T-cell (primary cell): ENCODE measurements at regions not wholly inside any gene's neighbourhood (a gene's known extent, or its start where the extent isn't known, plus 50 kb on each side); places are given as distances from the start of the nearest gene placed in this dataset.

Source experiments
- ATAC-seq, 4 experiments: fragments of 200-7000 bp in 3 of 4; fragments of 150-1000 bp in 1 of 4; cut with Tn5 transposase; replicated peaks in 1 of 4; 1 replicate in 3 of 4; 2 replicates in 1 of 4; pipeline ENCODE4 v1.10.0; 2021; ENCODE audit warnings: moderate library complexity in 3 of 4, mild to moderate bottlenecking in 2 of 4, moderate number of reproducible peaks in 1 of 4
- CTCF ChIA-PET, 2 donors: fragments of 300-600 bp; sonication (Branson Sonifier 250); formaldehyde crosslinking; loops; one replicate each; lab custom pipeline; 2022; ENCODE audit warnings: antibody characterized with exemption in 2 of 2; lab: Charles Lee
- POLR2A ChIA-PET, 2 donors: fragments of 300-600 bp; sonication (Branson Sonifier 250); formaldehyde crosslinking; loops; one replicate each; lab custom pipeline; 2022; ENCODE audit warnings: antibody characterized with exemption in 2 of 2; lab: Charles Lee
- DNase-seq, 35 experiments: peaks; one replicate each; pipeline versions ENCODE4 v3.0.0 to v3.0.0-alpha.2; 2013 to 2023
- H3K27ac ChIP-seq: one replicate; pipeline ENCODE4 v1.5.1; 2013; ENCODE audit warnings: low read length
- H3K27me3 ChIP-seq, 2 experiments: replicated peaks in 1 of 2; 1 replicate in 1 of 2; 2 replicates in 1 of 2; pipeline versions ENCODE4 v1.6.1 to v1.7.0; 2013; ENCODE audit warnings: low read length in 1 of 2, mixed read lengths in 1 of 2; ENCODE audit not compliant: control insufficient read depth in 2 of 2, insufficient read depth in 2 of 2; ENCODE audit errors: extremely low read depth in 1 of 2
- H3K36me3 ChIP-seq, 2 donors: 1 replicate in 1 of 2; 2 replicates in 1 of 2; pipeline versions ENCODE4 v1.6.1 to v1.7.0; 2013; ENCODE audit warnings: low read length in 1 of 2; ENCODE audit not compliant: control insufficient read depth in 2 of 2, insufficient read depth in 1 of 2; ENCODE audit errors: extremely low read depth in 1 of 2
- H3K4me1 ChIP-seq, 2 experiments: 1 replicate in 1 of 2; 2 replicates in 1 of 2; pipeline versions ENCODE4 v1.6.1 to v1.7.0; 2013; ENCODE audit warnings: low read length in 2 of 2, mixed read lengths in 1 of 2; ENCODE audit not compliant: insufficient read depth in 2 of 2, control insufficient read depth in 1 of 2; ENCODE audit errors: extremely low read depth in 1 of 2
- H3K4me3 ChIP-seq, 2 donors: 1 replicate in 1 of 2; 2 replicates in 1 of 2; pipeline versions ENCODE4 v1.5.1 to v1.7.0; 2013; ENCODE audit warnings: mild to moderate bottlenecking in 2 of 2, low read length in 1 of 2, moderate library complexity in 1 of 2; ENCODE audit not compliant: control insufficient read depth in 1 of 2; ENCODE audit errors: extremely low read depth in 1 of 2
- H3K9me3 ChIP-seq: 2 replicates; pipeline ENCODE4 v1.7.0; 2013
- H3K27ac Mint-ChIP-seq, 2 donors: one replicate each; pipeline ENCODE4 v1.8.0; 2020 to 2021; ENCODE audit warnings: mild to moderate bottlenecking in 2 of 2, mixed read lengths in 2 of 2
- H3K27me3 Mint-ChIP-seq, 2 donors: one replicate each; pipeline ENCODE4 v1.8.0; 2021 to 2022; ENCODE audit warnings: mixed read lengths in 2 of 2
- H3K36me3 Mint-ChIP-seq: one replicate; pipeline ENCODE4 v1.8.0; 2021; ENCODE audit warnings: mixed read lengths
- H3K4me1 Mint-ChIP-seq, 3 donors: one replicate each; pipeline ENCODE4 v1.8.0; 2020 to 2022; ENCODE audit warnings: mixed read lengths in 3 of 3, mild to moderate bottlenecking in 1 of 3
- H3K4me3 Mint-ChIP-seq, 3 donors: one replicate each; pipeline ENCODE4 v1.8.0; 2020 to 2022; ENCODE audit warnings: mild to moderate bottlenecking in 3 of 3, mixed read lengths in 3 of 3, moderate library complexity in 3 of 3
- H3K9me3 Mint-ChIP-seq, 3 donors: one replicate each; pipeline ENCODE4 v1.8.0; 2020 to 2022; ENCODE audit warnings: mixed read lengths in 3 of 3
- WGBS: methylation state at CpG from one replicate; pipeline ENCODE4 v1.1.5; 2013; ENCODE audit warnings: missing lambda C conversion rate; ENCODE audit not compliant: insufficient coverage; 5-methylcytosine and 5-hydroxymethylcytosine counted together

DNA sequence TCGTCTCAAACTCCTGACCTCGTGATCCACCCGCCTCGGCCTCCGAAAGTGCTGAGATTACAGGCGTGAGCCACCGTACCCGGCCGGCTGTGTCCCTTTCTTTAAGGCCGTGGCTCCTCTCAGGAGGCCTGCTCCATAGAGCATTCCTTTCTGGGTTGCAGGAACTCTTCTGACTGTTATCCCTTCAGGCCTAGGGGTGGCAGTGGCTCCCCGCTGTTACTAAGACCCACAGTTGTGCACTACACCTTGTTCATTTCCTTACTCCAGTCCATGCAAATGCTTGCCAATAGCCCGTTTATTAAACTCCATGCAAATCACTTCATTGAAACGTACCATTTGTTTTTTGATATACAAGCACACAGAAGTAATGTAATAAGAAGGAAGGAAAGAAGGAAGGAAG lies 234.7 kb downstream of the BCAT1 start:
- Histone ChIP-seq H3K27me3 (no peaks in the 10 kb centered on the region), H3K9me3 (no peaks in the 10 kb centered on the region), H3K4me1 (peaks cover 0 to 2% of the 10 kb centered on the region in 2 experiments), H3K36me3 (no peaks in the 10 kb centered on the region), H3K27ac (no peak overlapping the region), H3K4me3 (no peak overlapping the region)
- no peaks in the 10 kb centered on the region for H3K27me3 Mint-ChIP-seq
- no peak overlapping the region for H3K4me3 Mint-ChIP-seq
- 93% methylated on average over 11 of the region's 13 CpGs for WGBS
- ChIA-PET POLR2A (interaction anchor here in 1 of 2 donors (1.0 kb wide), 1 partner anchor 156 kb away, joined by 3 read pairs; no protein-coding TSS in a partner anchor), CTCF (no interaction called here)
- H3K9me3 Mint-ChIP-seq = no peaks in the 10 kb centered on the region
- no peak overlapping the region for H3K27ac Mint-ChIP-seq
- DNase-seq (no peak), ATAC-seq (no peak)
- peaks cover 0 to 11% (median 8%) of the 10 kb centered on the region in 3 donors for H3K4me1 Mint-ChIP-seq
- no peaks in the 10 kb centered on the region for H3K36me3 Mint-ChIP-seq

DNA sequence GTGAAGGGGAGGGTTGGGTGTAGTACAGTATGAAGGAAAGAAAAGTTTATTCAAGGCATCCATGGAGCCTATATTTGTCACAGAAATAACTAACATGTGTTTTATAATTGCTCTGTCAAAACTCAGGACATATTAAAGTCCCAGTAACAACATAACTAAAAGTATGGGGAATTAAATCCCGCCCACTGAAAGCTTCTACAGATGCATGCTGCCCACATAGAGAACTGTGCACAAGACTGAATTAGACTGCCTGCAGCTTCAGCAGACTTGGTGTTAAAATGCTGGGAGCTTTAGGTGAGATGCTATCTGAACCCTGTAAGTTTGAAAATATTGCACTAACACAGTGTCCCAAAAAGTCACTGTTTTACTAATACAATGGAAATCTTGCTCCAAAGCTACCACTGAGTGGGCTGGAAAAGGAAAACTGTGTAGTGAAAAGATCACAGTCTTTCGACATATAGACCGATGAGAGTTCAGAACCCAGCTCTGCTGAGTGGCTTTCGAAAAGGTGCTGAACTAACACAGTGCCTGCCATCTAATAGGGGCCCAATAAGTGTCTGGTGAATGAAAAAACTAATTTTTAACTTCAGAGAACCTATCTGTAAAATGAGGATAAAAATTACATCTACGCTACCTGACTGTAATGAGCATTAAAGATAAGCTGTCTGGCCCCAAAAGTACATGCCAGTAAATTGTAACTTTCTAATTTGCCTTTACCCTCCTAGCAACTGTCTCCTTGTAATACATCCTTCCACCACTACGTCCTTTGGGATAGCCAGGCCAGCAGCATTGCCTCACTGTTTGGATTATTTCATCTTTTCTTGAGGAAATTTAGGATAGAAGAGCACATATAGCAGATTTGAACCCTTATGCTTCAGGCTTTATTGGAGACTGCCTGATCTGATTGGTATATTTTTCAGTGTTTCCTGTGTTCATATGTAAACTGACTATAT lies 237.6 kb downstream of the BCAT1 start:
- ChIA-PET POLR2A (interaction anchor here in 1 of 2 donors (0.7 kb wide), 1 partner anchor 13 kb away, joined by 4 read pairs; no protein-coding TSS in a partner anchor), CTCF (no interaction called here)
- whole genome bisulfite sequencing = 93% methylated on average over 4 of the region's 6 CpGs
- H3K4me1 Mint-ChIP-seq = no peaks in the 10 kb centered on the region
- DNase-seq = no peak
- Histone ChIP-seq H3K27ac (no peak overlapping the region), H3K4me3 (no peak overlapping the region), H3K36me3 (no peaks in the 10 kb centered on the region), H3K9me3 (no peaks in the 10 kb centered on the region), H3K4me1 (no peaks in the 10 kb centered on the region), H3K27me3 (no peaks in the 10 kb centered on the region)
- H3K36me3 Mint-ChIP-seq = no peaks in the 10 kb centered on the region
- no peaks in the 10 kb centered on the region for H3K27me3 Mint-ChIP-seq
- no peak overlapping the region for H3K27ac Mint-ChIP-seq
- no peak overlapping the region for H3K4me3 Mint-ChIP-seq
- ATAC-seq = no peak
- no peaks in the 10 kb centered on the region for H3K9me3 Mint-ChIP-seq

DNA sequence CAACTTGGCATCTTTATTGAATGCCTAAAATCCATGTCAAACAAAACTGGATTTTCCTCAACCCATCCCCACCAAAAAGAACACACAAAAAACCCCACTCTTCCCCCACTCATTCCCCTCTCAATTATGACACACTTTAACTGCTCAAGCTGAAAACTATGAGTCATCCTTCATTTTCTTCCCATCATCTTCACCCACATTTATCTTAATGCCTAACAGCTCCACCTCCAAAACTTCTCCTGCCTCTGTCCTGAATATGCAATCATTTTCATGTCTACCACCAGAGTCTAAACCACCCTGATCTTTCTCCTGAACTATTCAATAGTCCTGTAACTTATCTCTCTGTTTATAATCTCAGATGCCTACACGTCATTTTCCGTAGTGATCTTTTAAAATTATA lies 239.7 kb downstream of the BCAT1 start:
- H3K4me3 ChIP-seq = no peak overlapping the region
- Mint-ChIP-seq H3K9me3 (no peaks in the 10 kb centered on the region), H3K4me1 (peaks cover 0 to 3% (median 0%) of the 10 kb centered on the region in 3 donors), H3K4me3 (no peak overlapping the region), H3K36me3 (no peaks in the 10 kb centered on the region), H3K27me3 (no peaks in the 10 kb centered on the region), H3K27ac (no peak overlapping the region)
- POLR2A ChIA-PET = no interaction called here
- CTCF ChIA-PET = no interaction called here
- H3K36me3 ChIP-seq = no peaks in the 10 kb centered on the region
- H3K9me3 ChIP-seq = no peaks in the 10 kb centered on the region
- ATAC-seq (no peak), DNase-seq (no peak)
- H3K4me1 ChIP-seq = no peaks in the 10 kb centered on the region
- no peaks in the 10 kb centered on the region for H3K27me3 ChIP-seq
- no peak overlapping the region for H3K27ac ChIP-seq
- WGBS = 75% methylated on average over 2 of the region's 2 CpGs

DNA sequence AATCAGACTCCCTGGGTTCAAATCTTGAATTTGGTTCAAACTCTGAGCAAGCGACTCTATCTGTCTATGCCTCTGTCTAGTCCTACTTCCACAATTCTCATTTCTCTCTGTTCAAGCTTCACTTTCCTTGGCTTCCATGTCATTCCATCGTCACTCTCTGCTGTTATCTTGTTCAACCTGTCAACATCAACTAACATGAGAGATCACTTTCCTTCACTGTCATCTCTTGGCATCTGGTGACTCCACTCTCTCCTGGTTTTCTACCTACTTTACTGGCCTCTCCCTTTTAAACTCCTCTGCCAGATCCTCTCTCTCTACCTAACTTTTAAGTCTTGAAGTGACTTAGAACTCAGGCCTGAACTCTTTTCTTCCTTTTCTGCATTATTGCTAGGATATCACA lies 240.2 kb downstream of the BCAT1 start:
- Mint-ChIP-seq H3K4me1 (peaks cover 0 to 3% (median 0%) of the 10 kb centered on the region in 3 donors), H3K4me3 (no peak overlapping the region), H3K27me3 (no peaks in the 10 kb centered on the region), H3K36me3 (no peaks in the 10 kb centered on the region), H3K27ac (no peak overlapping the region), H3K9me3 (no peaks in the 10 kb centered on the region)
- ATAC-seq (no peak), DNase-seq (no peak)
- Histone ChIP-seq H3K27me3 (no peaks in the 10 kb centered on the region), H3K36me3 (no peaks in the 10 kb centered on the region), H3K4me1 (no peaks in the 10 kb centered on the region), H3K4me3 (no peak overlapping the region), H3K9me3 (no peaks in the 10 kb centered on the region), H3K27ac (no peak overlapping the region)
- ChIA-PET CTCF (no interaction called here), POLR2A (no interaction called here)
- 54% methylated on average over 2 of the region's 2 CpGs for WGBS

DNA sequence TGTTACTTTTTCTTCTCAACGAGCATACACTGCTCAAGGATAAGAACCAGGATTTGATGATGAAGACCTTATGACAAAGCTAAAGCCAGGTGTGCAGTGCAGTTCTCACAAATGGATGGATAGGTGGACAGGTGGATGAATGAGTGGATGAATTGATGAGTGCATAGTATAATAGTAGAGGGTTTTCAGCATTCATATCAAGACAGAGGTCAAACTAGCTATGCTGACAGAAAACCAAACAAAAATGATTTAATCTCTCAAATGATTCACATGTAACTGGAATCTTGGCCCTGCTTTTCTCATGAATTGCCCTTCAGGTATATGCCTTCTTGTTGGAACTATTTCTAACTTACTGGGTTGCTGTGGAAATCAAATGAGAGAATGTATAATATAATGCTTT lies 240.9 kb downstream of the BCAT1 start:
- no peaks in the 10 kb centered on the region for H3K9me3 ChIP-seq
- CTCF ChIA-PET = no interaction called here
- POLR2A ChIA-PET = no interaction called here

DNA sequence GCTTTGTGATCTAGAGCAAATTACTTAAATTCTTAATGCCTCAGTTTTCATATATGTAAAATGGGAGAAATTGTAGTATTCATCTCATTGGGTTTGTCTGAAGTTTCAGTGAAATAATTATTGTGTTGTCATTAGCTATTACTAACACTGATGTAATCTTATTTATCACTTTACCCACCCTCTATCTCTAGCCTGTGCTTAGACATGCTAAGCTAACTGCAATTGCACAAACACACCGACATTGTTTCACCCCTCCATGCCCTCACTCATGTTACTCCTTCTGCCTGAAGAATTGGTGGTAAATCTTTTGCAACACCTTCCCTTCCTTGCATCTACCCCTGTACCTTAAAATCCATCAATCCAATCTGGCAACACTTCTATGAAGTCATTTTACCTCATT lies 241.6 kb downstream of the BCAT1 start:
- no peaks in the 10 kb centered on the region for H3K4me1 ChIP-seq
- Mint-ChIP-seq H3K4me1 (peaks cover 0 to 3% (median 0%) of the 10 kb centered on the region in 3 donors), H3K27me3 (no peaks in the 10 kb centered on the region), H3K36me3 (no peaks in the 10 kb centered on the region), H3K4me3 (no peak overlapping the region), H3K27ac (no peak overlapping the region), H3K9me3 (no peaks in the 10 kb centered on the region)
- H3K4me3 ChIP-seq = no peak overlapping the region
- H3K36me3 ChIP-seq = no peaks in the 10 kb centered on the region
- CTCF ChIA-PET = no interaction called here
- ATAC-seq (no peak), DNase-seq (no peak)
- POLR2A ChIA-PET = no interaction called here
- no peak overlapping the region for H3K27ac ChIP-seq
- WGBS = 50% methylated on average over 1 of the region's 1 CpG
- H3K9me3 ChIP-seq = no peaks in the 10 kb centered on the region
- H3K27me3 ChIP-seq = no peaks in the 10 kb centered on the region

More for the DNA sequence above, 240.9 kb downstream of the BCAT1 start:
- no peak overlapping the region for H3K27ac Mint-ChIP-seq
- no peaks in the 10 kb centered on the region for H3K4me1 ChIP-seq
- no peaks in the 10 kb centered on the region for H3K36me3 ChIP-seq
- no peaks in the 10 kb centered on the region for H3K27me3 ChIP-seq
- H3K27me3 Mint-ChIP-seq = no peaks in the 10 kb centered on the region
- no peak for ATAC-seq
- WGBS = no CpG with 5 or more reads among the region's 1 CpG
- H3K4me1 Mint-ChIP-seq = peaks cover 0 to 3% (median 0%) of the 10 kb centered on the region in 3 donors
- no peaks in the 10 kb centered on the region for H3K36me3 Mint-ChIP-seq
- no peaks in the 10 kb centered on the region for H3K9me3 Mint-ChIP-seq
- no peak overlapping the region for H3K4me3 Mint-ChIP-seq
- H3K27ac ChIP-seq = no peak overlapping the region
- H3K4me3 ChIP-seq = no peak overlapping the region
- DNase-seq = no peak
